Prostate gland (tissue), 2 donors: ENCODE measurements at regions not wholly inside any gene's neighbourhood (a gene's known extent, or its start where the extent isn't known, plus 50 kb on each side); places are given as distances from the start of the nearest gene placed in this dataset.
"Not testable (repeated sequence)": the region's sequence is repeated elsewhere in the genome, so short reads cannot be mapped to it uniquely, and the experiment has no call there.

Experiments
- DNase-seq: peaks from one replicate; pipeline ENCODE4 v3.0.0-alpha.2; 2019; ENCODE audit warnings: low spot score
- H3K27ac ChIP-seq, 2 donors: fragments of 200-600 bp; sonication (generic); 2 replicates each; pipeline ENCODE4 v1.5.1; 2017 to 2019
- H3K27me3 ChIP-seq: fragments of 200-600 bp; sonication (generic); replicated peaks from 2 replicates; pipeline ENCODE4 v1.5.1; 2019; ENCODE audit not compliant: insufficient read depth
- H3K36me3 ChIP-seq, 2 donors: fragments of 200-600 bp; sonication (generic); 1 replicate in 1 of 2; 2 replicates in 1 of 2; pipeline versions ENCODE4 v1.5.1 to v1.8.1; 2017 to 2019
- H3K4me1 ChIP-seq: fragments of 200-600 bp; sonication (generic); replicated peaks from 2 replicates; pipeline ENCODE4 v1.5.1; 2019
- H3K4me3 ChIP-seq, 2 donors: fragments of 200-600 bp; sonication (generic); 2 replicates each; pipeline ENCODE4 v1.5.1; 2017 to 2019
- H3K9me3 ChIP-seq: fragments of 200-600 bp; sonication (generic); 2 replicates; pipeline ENCODE4 v1.5.1; 2017
- POLR2A ChIP-seq: fragments of 450-650 bp; IDR thresholded peaks from one replicate; pipeline ENCODE4 v1.6.1; 2016; ENCODE audit warnings: antibody characterized with exemption, mild to moderate bottlenecking
- POLR2AphosphoS5 ChIP-seq: sonication (generic); formaldehyde crosslinking; IDR thresholded peaks from one replicate; pipeline ENCODE4 v1.6.1; 2017; ENCODE audit warnings: antibody characterized with exemption
- WGBS: methylation state at CpG from one replicate; pipeline ENCODE4 v1.1.5; 2018; 5-methylcytosine and 5-hydroxymethylcytosine counted together
- intact Hi-C: fragments of 100-400 bp; cut with DNase I; formaldehyde crosslinking; loops from one replicate; pipeline ENCODE4 v1.14.2; 2022
- TF ChIP-seq, protein P1 (sequence below), 4 experiments: fragments of 200-600 bp in 2 of 4; fragments of 450-650 bp in 2 of 4; sonication (generic) in 2 of 4; IDR thresholded peaks; 1 replicate in 3 of 4; 2 replicates in 1 of 4; pipeline ENCODE4 v1.5.1; 2016 to 2019; ENCODE audit warnings: antibody characterized with exemption in 4 of 4, mild to moderate bottlenecking in 2 of 4, moderate library complexity in 2 of 4

GRCh38 chr1:199612976-199613774 is 414.3 kb upstream of the NR5A2 start:
- Histone ChIP-seq H3K27me3 (no peaks in the 10 kb centered on the region), H3K9me3 (no peaks in the 10 kb centered on the region), H3K36me3 (no peaks in the 10 kb centered on the region), H3K4me3 (no peak overlapping the region), H3K27ac (no peak overlapping the region), H3K4me1 (no peaks in the 10 kb centered on the region)
- 55% methylated on average over 6 of the region's 6 CpGs for WGBS
- intact Hi-C loops, result no loop called here
- DNase-seq, result no peak
- TF ChIP-seq POLR2A (no peak), POLR2AphosphoS5 (no peak)
- TF ChIP-seq, protein P1, sequence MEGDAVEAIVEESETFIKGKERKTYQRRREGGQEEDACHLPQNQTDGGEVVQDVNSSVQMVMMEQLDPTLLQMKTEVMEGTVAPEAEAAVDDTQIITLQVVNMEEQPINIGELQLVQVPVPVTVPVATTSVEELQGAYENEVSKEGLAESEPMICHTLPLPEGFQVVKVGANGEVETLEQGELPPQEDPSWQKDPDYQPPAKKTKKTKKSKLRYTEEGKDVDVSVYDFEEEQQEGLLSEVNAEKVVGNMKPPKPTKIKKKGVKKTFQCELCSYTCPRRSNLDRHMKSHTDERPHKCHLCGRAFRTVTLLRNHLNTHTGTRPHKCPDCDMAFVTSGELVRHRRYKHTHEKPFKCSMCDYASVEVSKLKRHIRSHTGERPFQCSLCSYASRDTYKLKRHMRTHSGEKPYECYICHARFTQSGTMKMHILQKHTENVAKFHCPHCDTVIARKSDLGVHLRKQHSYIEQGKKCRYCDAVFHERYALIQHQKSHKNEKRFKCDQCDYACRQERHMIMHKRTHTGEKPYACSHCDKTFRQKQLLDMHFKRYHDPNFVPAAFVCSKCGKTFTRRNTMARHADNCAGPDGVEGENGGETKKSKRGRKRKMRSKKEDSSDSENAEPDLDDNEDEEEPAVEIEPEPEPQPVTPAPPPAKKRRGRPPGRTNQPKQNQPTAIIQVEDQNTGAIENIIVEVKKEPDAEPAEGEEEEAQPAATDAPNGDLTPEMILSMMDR (IDR thresholded peaks at IDR 0.05), result no peak

GRCh38 chr1:199616947-199617346 is 410.6 kb upstream of the NR5A2 start:
- H3K4me1 ChIP-seq, result no peaks in the 10 kb centered on the region
- H3K27me3 ChIP-seq, result no peaks in the 10 kb centered on the region
- H3K9me3 ChIP-seq, result no peaks in the 10 kb centered on the region
- H3K27ac ChIP-seq, result no peak overlapping the region
- no peak overlapping the region for H3K4me3 ChIP-seq
- 20% methylated on average over 1 of the region's 1 CpG for WGBS
- no peak for DNase-seq
- H3K36me3 ChIP-seq, result no peaks in the 10 kb centered on the region
- intact Hi-C loops, result no loop called here
- TF ChIP-seq POLR2A (no peak), POLR2AphosphoS5 (no peak)
- TF ChIP-seq, protein P1 (IDR thresholded peaks at IDR 0.05), result no peak

- Histone ChIP-seq H3K27me3 (no peaks in the 10 kb centered on the region), H3K4me3 (no peak overlapping the region), H3K36me3 (no peaks in the 10 kb centered on the region), H3K27ac (no peak overlapping the region), H3K9me3 (no peaks in the 10 kb centered on the region), H3K4me1 (no peaks in the 10 kb centered on the region)
- no peak for DNase-seq
- WGBS, result 72% methylated on average over 4 of the region's 4 CpGs
- intact Hi-C loops, result no loop called here
- TF ChIP-seq POLR2AphosphoS5 (no peak), POLR2A (no peak)
Observed at GRCh38 chr1:199619223-199619622, 408.3 kb upstream of the NR5A2 start.

GRCh38 chr1:199626228-199626627 is 401.3 kb upstream of the NR5A2 start:
- H3K9me3 ChIP-seq, H3K4me3 ChIP-seq, H3K36me3 ChIP-seq, H3K27ac ChIP-seq, H3K4me1 ChIP-seq, H3K27me3 ChIP-seq, DNase-seq, intact Hi-C loops: not testable (repeated sequence)
- 94% methylated on average over 3 of the region's 3 CpGs for WGBS

GRCh38 chr1:199629624-199630023 is 397.9 kb upstream of the NR5A2 start:
- Histone ChIP-seq H3K4me1 (no peaks in the 10 kb centered on the region), H3K4me3 (no peak overlapping the region), H3K27ac (no peak overlapping the region), H3K36me3 (no peaks in the 10 kb centered on the region), H3K27me3 (no peaks in the 10 kb centered on the region), H3K9me3 (no peaks in the 10 kb centered on the region)
- WGBS, result 84% methylated on average over 4 of the region's 4 CpGs
- TF ChIP-seq POLR2A (no peak), POLR2AphosphoS5 (no peak)
- TF ChIP-seq, protein P1 (IDR thresholded peaks at IDR 0.05), result no peak
- no peak for DNase-seq
- intact Hi-C loops, result no loop called here

DNA sequence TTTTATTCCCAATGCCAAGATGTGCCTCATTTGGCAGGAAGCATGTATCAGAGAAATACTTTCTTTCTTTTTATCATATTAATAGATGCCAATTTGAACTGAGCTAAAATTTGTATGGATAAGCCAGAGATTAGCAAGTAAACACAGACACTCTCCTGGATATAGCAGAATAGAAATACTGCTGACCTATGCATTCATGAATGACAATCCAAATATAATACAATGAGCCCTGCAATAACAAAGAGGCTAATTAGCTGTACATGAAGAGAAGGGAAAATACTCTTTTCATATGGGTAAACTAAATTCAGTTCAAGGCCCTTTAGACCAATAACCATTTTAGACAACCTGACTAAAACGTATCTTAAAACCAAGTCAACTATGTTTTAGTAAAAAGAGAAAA is 388.1 kb upstream of the NR5A2 start:
- H3K27me3 ChIP-seq, result no peaks in the 10 kb centered on the region

More for the DNA sequence above, 388.1 kb upstream of the NR5A2 start:
- H3K9me3 ChIP-seq, result no peaks in the 10 kb centered on the region
- DNase-seq, result no peak
- intact Hi-C loops, result no loop called here
- no peak overlapping the region for H3K27ac ChIP-seq
- H3K4me1 ChIP-seq, result no peaks in the 10 kb centered on the region
- TF ChIP-seq POLR2AphosphoS5 (no peak), POLR2A (no peak)
- TF ChIP-seq, protein P1 (IDR thresholded peaks at IDR 0.05), result no peak
- H3K36me3 ChIP-seq, result no peaks in the 10 kb centered on the region
- WGBS, result 48% methylated on average over 1 of the region's 1 CpG
- H3K4me3 ChIP-seq, result no peak overlapping the region
